Smooth muscle cell (in vitro differentiated cells): ENCODE measurements at regions not wholly inside any gene's neighbourhood (a gene's known extent, or its start where the extent isn't known, plus 50 kb on each side); places are given as distances from the start of the nearest gene placed in this dataset.
"Not testable (repeated sequence)": the region's sequence is repeated elsewhere in the genome, so short reads cannot be mapped to it uniquely, and the experiment has no call there.

ENCODE experiments used
- DNase-seq: peaks from one replicate; lab custom pipeline; 2025; ENCODE audit not compliant: unreplicated experiment; lab: John Stamatoyannopoulos, UW
- H2AFZ ChIP-seq: fragments of 200-600 bp; sonication (generic); 2 replicates; pipeline ENCODE4 v1.6.0; 2016; ENCODE audit warnings: antibody characterized with exemption, low read depth, mild to moderate bottlenecking
- H3F3A ChIP-seq: fragments of 200-600 bp; sonication (generic); 2 replicates; pipeline ENCODE4 v1.6.0; 2017; ENCODE audit warnings: antibody characterized with exemption, low read depth
- H3K27ac ChIP-seq: fragments of 200-600 bp; sonication (generic); 2 replicates; pipeline ENCODE4 v1.5.1; 2016; ENCODE audit warnings: low read depth, mild to moderate bottlenecking
- H3K27me3 ChIP-seq: fragments of 200-600 bp; sonication (generic); 2 replicates; pipeline ENCODE4 v1.6.1; 2016; ENCODE audit warnings: low read depth, mild to moderate bottlenecking
- H3K36me3 ChIP-seq: fragments of 200-600 bp; sonication (generic); 2 replicates; pipeline ENCODE4 v1.5.1; 2016; ENCODE audit warnings: low read depth
- H3K4me1 ChIP-seq: fragments of 200-600 bp; sonication (generic); 2 replicates; pipeline ENCODE4 v1.5.1; 2016; ENCODE audit warnings: low read depth
- H3K4me2 ChIP-seq: fragments of 200-600 bp; sonication (generic); 2 replicates; pipeline ENCODE4 v1.6.0; 2016; ENCODE audit warnings: mild to moderate bottlenecking
- H3K4me3 ChIP-seq: fragments of 200-600 bp; sonication (generic); 2 replicates; pipeline ENCODE4 v1.5.1; 2016; ENCODE audit warnings: mild to moderate bottlenecking
- H3K79me2 ChIP-seq: fragments of 200-600 bp; sonication (generic); 2 replicates; pipeline ENCODE4 v1.6.0; 2016; ENCODE audit warnings: low read depth, mild to moderate bottlenecking
- H3K9ac ChIP-seq: fragments of 200-600 bp; sonication (generic); 2 replicates; pipeline ENCODE4 v1.6.0; 2016; ENCODE audit warnings: low read depth
- H3K9me3 ChIP-seq: fragments of 200-600 bp; sonication (generic); replicated peaks from 2 replicates; pipeline ENCODE4 v1.5.1; 2016; ENCODE audit warnings: low read depth
- H4K20me1 ChIP-seq: fragments of 200-600 bp; sonication (generic); 2 replicates; pipeline ENCODE4 v1.6.0; 2016; ENCODE audit warnings: low read depth
- WGBS: methylation state at CpG from one replicate; pipeline ENCODE4 v1.1.7; 2016; ENCODE audit warnings: low lambda C conversion rate; 5-methylcytosine and 5-hydroxymethylcytosine counted together

DNA sequence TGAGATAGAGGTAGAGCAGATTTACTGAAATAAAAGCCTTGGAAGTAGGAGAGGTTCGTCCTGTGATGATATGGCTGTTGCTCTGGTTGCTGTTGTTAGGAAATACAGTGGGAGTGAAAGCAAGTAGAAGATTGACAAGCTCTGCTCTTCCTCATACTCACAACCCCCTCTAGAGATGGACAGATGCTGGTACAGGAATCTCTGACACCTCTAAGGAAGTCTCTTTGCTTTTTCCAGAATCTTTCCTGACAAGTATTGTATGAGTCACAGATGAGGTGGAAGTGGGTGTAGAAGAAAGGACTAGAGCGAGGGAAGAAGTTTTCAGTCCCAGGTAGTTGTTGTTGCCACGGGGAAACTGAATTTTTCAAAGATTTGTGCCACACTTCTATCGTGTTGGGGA is 337.8 kb downstream of the RPIA start:
- H3K4me1 ChIP-seq, H3K27me3 ChIP-seq, H3K27ac ChIP-seq, H3K79me2 ChIP-seq, H3K36me3 ChIP-seq, H3K9ac ChIP-seq, H4K20me1 ChIP-seq, H3K4me2 ChIP-seq, H2AFZ ChIP-seq, H3K9me3 ChIP-seq, DNase-seq, H3K4me3 ChIP-seq, H3F3A ChIP-seq: not testable (repeated sequence)
- 41% methylated on average over 4 of the region's 4 CpGs for WGBS

DNA sequence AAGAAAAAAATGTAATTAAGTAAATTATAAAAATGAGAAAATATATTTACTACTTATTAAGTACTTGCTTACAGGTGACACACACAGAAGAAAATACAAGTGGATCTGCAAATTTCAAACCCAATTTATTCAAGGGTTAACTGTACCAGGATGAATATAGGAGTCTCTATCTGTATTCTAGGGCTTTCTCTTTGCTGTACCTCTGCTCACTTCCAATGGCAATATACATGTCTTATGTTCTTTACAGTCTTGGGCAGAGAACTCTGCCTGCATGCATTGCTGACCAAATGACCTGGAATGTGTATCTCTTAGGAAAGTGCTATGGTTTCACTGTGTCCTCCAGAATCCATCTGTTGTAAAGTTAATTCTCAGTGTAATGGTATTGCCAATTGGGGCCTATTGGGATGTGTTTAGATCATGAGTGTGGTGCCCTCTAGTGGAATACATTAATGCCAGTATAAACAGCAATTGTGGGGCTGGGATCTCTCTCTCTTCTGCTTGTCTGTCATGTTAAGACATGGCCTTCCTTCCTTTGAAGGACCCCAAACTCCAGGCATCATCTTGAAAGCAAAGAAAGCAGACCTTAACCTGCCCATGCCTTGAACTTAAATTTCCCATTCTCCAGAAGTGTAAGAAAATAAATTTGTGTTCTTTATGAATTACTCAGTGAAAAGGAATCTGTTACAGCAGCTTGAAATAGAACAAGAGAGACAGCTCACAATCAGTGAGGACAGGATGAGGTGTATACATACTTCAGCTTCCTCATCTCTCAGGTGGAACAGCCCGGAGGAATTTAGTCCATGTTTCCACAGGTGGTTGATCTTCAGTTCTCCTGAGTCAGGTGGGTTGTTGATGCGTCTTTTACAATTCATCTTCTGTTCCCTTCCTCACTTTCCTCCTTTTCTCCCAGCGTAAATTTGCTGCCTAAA is 356.9 kb downstream of the RPIA start:
- not testable (repeated sequence) for H3K4me3 ChIP-seq, H3K27me3 ChIP-seq, H4K20me1 ChIP-seq, H3K27ac ChIP-seq, H3K79me2 ChIP-seq, H3K4me2 ChIP-seq, H3K9ac ChIP-seq, H3K4me1 ChIP-seq, DNase-seq, H3K9me3 ChIP-seq, H2AFZ ChIP-seq, H3F3A ChIP-seq, H3K36me3 ChIP-seq
- whole genome bisulfite sequencing = 78% methylated on average over 2 of the region's 3 CpGs

DNA sequence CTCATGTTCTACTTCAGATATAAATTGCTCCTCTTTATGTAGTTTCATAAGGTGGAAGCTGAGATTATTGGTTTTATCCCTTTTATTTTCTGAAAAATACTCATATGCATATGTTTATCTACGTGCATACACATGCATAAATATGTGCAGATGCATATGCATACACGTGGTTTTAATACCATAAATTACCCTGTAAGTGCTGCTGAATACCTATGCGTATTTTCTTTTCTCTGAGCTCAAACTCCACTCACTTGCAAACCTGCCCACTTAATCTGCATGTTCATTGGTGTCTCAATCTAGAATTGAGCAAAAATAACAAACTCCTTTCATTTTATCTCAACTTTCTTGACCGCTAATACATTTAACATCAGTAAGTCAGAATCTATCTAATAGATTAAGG is 367.1 kb downstream of the RPIA start:
- not testable (repeated sequence) for H3K9ac ChIP-seq, H3K79me2 ChIP-seq, DNase-seq, H3F3A ChIP-seq, H3K4me3 ChIP-seq, H3K4me1 ChIP-seq, H4K20me1 ChIP-seq, H3K9me3 ChIP-seq, H3K4me2 ChIP-seq, H3K27me3 ChIP-seq, H3K27ac ChIP-seq, H2AFZ ChIP-seq, H3K36me3 ChIP-seq
- 30% methylated on average over 3 of the region's 4 CpGs for WGBS

DNA sequence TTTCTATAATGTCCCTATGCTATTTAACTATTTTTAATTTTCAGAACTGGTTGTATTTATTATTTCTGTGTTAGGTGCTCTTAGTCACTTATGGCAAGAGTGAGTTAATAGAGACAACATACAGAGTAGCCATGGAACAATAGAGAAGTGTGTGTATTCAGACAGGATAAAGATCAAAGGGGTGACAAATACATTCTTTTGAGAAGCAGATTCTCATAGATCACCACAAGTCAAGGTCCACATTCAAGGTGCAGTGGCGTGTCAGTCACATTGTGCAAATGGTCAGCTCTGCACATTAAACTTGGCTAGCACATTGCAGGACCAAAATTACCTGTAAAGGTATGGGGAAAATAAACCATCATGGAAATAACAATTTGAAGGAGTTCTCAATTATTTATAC is 369.7 kb downstream of the RPIA start:
- WGBS = 47% methylated on average over 1 of the region's 1 CpG
- not testable (repeated sequence) for H3K9ac ChIP-seq, H4K20me1 ChIP-seq, H3K4me3 ChIP-seq, H3K27me3 ChIP-seq, H3K9me3 ChIP-seq, DNase-seq, H3K79me2 ChIP-seq, H3K27ac ChIP-seq, H3F3A ChIP-seq, H3K4me1 ChIP-seq, H3K4me2 ChIP-seq, H2AFZ ChIP-seq, H3K36me3 ChIP-seq

DNA sequence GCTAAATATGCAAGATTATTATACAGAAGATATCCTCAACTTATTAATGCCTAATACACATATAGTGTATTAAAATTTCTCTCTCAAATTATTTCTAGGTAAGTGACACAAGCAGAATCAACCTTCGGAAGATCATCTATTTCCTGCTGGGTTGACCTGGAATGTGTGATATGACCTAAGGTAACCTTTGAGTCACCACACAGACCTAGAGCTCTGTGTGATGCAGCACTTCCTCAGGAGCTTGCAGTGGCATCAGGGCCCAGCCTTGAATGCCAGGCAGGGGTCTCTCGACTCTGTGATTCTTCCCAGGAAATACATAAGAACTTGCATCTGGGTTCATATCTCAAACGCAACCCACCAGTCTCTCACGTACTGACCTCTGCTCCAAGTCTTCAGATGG is 385.3 kb downstream of the RPIA start:
- WGBS = 59% methylated on average over 4 of the region's 4 CpGs
- not testable (repeated sequence) for H3K79me2 ChIP-seq

DNA sequence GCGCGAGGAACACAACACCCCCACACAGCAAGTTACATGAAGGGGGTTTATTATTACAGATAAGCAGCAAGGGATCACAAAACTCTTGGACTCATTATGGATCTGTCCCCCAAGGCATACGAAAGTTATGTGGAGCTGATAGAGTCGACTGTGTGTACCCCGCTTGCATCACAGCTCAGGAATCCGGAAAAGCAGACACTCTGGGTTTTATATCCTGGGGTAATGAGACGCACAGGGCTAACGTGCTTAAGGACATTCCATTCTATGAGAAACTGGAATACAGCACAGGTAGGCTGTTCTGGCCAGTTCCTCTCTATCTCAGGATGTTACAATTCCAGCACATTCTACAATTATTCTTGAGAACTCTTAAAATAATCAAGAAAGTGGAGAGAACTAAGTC is 401.4 kb downstream of the RPIA start:
- H3K4me3 ChIP-seq, H3K27ac ChIP-seq, H3K27me3 ChIP-seq, H3K36me3 ChIP-seq, DNase-seq, H4K20me1 ChIP-seq, H3K79me2 ChIP-seq, H3K4me1 ChIP-seq, H3K9me3 ChIP-seq, H3F3A ChIP-seq, H2AFZ ChIP-seq, H3K4me2 ChIP-seq, H3K9ac ChIP-seq: not testable (repeated sequence)
- 78% methylated on average over 8 of the region's 8 CpGs for WGBS

More for the DNA sequence above, 385.3 kb downstream of the RPIA start:
- H3K27me3 ChIP-seq, H3K9ac ChIP-seq, H3K4me1 ChIP-seq, H3K4me3 ChIP-seq, H3K36me3 ChIP-seq, H2AFZ ChIP-seq, DNase-seq, H3K4me2 ChIP-seq, H3K9me3 ChIP-seq, H3F3A ChIP-seq, H3K27ac ChIP-seq, H4K20me1 ChIP-seq: not testable (repeated sequence)

DNA sequence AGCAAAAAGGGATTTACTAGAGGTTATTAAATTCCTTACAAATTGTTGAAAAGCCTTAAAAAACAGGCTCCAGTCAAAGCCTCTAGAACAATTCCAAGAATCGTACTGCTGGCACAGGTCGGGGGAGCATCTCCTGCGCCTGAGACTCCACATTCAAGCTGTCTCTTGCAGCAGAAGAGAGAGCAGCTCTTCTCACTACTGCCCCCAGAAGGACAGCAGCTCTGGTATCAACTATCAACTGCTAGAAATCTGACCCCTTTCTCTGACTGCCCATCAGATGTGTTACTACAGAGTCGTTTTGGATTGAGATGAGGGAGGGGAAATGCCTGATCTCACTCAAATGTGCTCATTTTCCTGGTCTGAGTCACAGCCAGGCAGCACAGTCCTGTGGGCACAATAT is 403.6 kb downstream of the RPIA start:
- H3K79me2 ChIP-seq, H4K20me1 ChIP-seq, H3K9ac ChIP-seq, H3K4me1 ChIP-seq, H3F3A ChIP-seq, H3K27me3 ChIP-seq, H3K9me3 ChIP-seq, H3K4me3 ChIP-seq, H3K27ac ChIP-seq, H3K36me3 ChIP-seq, H2AFZ ChIP-seq, H3K4me2 ChIP-seq, DNase-seq: not testable (repeated sequence)
- WGBS = 69% methylated on average over 4 of the region's 4 CpGs

DNA sequence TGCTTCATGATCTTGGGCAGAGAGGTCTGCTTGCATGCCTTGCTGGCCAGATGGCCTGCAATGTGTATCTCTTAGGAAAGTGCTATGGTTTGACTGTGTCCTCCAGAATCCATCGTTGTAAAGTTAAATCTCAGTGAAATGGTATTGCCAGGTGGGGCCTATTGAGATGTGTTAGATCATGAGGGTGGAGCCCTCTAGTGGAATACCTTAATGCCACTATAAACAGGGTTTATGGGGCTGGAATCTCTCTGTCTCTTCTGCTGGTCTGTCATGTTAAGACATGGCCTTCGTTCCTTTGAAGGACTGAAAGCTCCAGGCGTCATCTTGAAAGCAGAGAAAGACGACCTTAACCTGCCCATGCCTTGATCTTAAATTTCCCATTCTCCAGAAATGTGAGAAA is 411.1 kb downstream of the RPIA start:
- not testable (repeated sequence) for H3K27me3 ChIP-seq, H3K9ac ChIP-seq, H4K20me1 ChIP-seq, H3K9me3 ChIP-seq, H3K4me1 ChIP-seq, H2AFZ ChIP-seq, H3K36me3 ChIP-seq, H3K79me2 ChIP-seq, H3K4me3 ChIP-seq, H3K27ac ChIP-seq, H3F3A ChIP-seq, DNase-seq, H3K4me2 ChIP-seq
- WGBS = 50% methylated on average over 4 of the region's 4 CpGs
